Panc1 (cell line): ENCODE measurements at regions not wholly inside any gene's neighbourhood (a gene's known extent, or its start where the extent isn't known, plus 50 kb on each side); places are given as distances from the start of the nearest gene placed in this dataset.

Experiments used
- CTCF ChIP-seq: fragments of 450-650 bp; IDR thresholded peaks from 2 replicates; pipeline ENCODE4 v1.5.1; 2017; ENCODE audit warnings: mild to moderate bottlenecking
- POLR2AphosphoS5 ChIP-seq: IDR thresholded peaks from 2 replicates; pipeline ENCODE4 v1.6.1; 2012; ENCODE audit warnings: mild to moderate bottlenecking, low read depth, low read length, moderate library complexity
- TCF7L2 ChIP-seq: IDR thresholded peaks from 2 replicates; pipeline ENCODE4 v1.6.1; 2011; ENCODE audit warnings: mild to moderate bottlenecking, low read depth, low read length, inconsistent platforms

- TF ChIP-seq CTCF (no peak), TCF7L2 (no peak), POLR2AphosphoS5 (no peak)
Measured at GRCh38 chr22:25358421-25359170, 139.2 kb downstream of the CRYBB2 start.
